MM.1S (cell line): ENCODE measurements at regions not wholly inside any gene's neighbourhood (a gene's known extent, or its start where the extent isn't known, plus 50 kb on each side); places are given as distances from the start of the nearest gene placed in this dataset.

Experiments
- CTCF ChIP-seq: fragments of 300-600 bp; sonication (generic); IDR thresholded peaks from 2 replicates; pipeline ENCODE4 v1.5.1; 2016; ENCODE audit warnings: antibody characterized with exemption, low read length, mixed read lengths
- EZH2 ChIP-seq: fragments of 300-600 bp; sonication (generic); optimal IDR thresholded peaks from 2 replicates; pipeline ENCODE3; 2017; ENCODE audit warnings: low read depth, mild to moderate bottlenecking, antibody characterized with exemption, low read length, mixed read lengths

GRCh38 chr21:26691416-26691815 lies 118.3 kb upstream of the CYYR1 start:
- TF ChIP-seq CTCF, result no peak
- TF ChIP-seq EZH2, result no peak
